ENCODE measurements at regions not wholly inside any gene's neighbourhood (a gene's known extent, or its start where the extent isn't known, plus 50 kb on each side); places are given as distances from the start of the nearest gene placed in this dataset.

- DNase-seq (ENCODE audit: low read depth) = no peak
Observed at GRCh38 chr6:47360388-47360787, 50.7 kb upstream of the TNFRSF21 start.

- DNase-seq (ENCODE audit: low read depth) = no peak
Observed at GRCh38 chr6:47362857-47363461, 53.3 kb upstream of the TNFRSF21 start.

GRCh38 chr6:47363736-47364135 is 54.0 kb upstream of the TNFRSF21 start:
- DNase-seq (ENCODE audit: low read depth) = no peak

- DNase-seq (ENCODE audit: low read depth) = no peak
Observed at GRCh38 chr6:47366335-47366890, 56.7 kb upstream of the TNFRSF21 start.

- DNase-seq (ENCODE audit: low read depth) = no peak
Observed at GRCh38 chr6:47371139-47371869, 61.6 kb upstream of the TNFRSF21 start.

GRCh38 chr6:47371870-47372255 is 62.2 kb upstream of the TNFRSF21 start:
- no peak for DNase-seq (ENCODE audit: low read depth)

- no peak for DNase-seq (ENCODE audit: low read depth)
Observed at GRCh38 chr6:47372318-47372717, 62.6 kb upstream of the TNFRSF21 start.

- DNase-seq (ENCODE audit: low read depth) = no peak
Observed at GRCh38 chr6:47375426-47375825, 65.7 kb upstream of the TNFRSF21 start.

GRCh38 chr6:47376930-47377329 is 67.2 kb upstream of the TNFRSF21 start:
- DNase-seq (ENCODE audit: low read depth) = no peak

GRCh38 chr6:47377971-47378370 is 68.3 kb upstream of the TNFRSF21 start:
- DNase-seq (ENCODE audit: low read depth) = no peak

GRCh38 chr6:47379328-47379727 is 69.6 kb upstream of the TNFRSF21 start:
- no peak for DNase-seq (ENCODE audit: low read depth)

GRCh38 chr6:47380251-47380650 is 70.5 kb upstream of the TNFRSF21 start:
- no peak for DNase-seq (ENCODE audit: low read depth)

GRCh38 chr6:47381036-47381435 is 71.3 kb upstream of the TNFRSF21 start:
- DNase-seq (ENCODE audit: low read depth) = no peak

- no peak for DNase-seq (ENCODE audit: low read depth)
Observed at GRCh38 chr6:47383360-47383759, 73.7 kb upstream of the TNFRSF21 start.

GRCh38 chr6:47391675-47392074 is 82.0 kb upstream of the TNFRSF21 start:
- DNase-seq (ENCODE audit: low read depth) = no peak

GRCh38 chr6:47392251-47392650 is 82.5 kb upstream of the TNFRSF21 start:
- DNase-seq (ENCODE audit: low read depth) = no peak

- DNase-seq (ENCODE audit: low read depth) = no peak
Observed at GRCh38 chr6:47396401-47397069, 81.1 kb upstream of the CD2AP start.

GRCh38 chr6:47400581-47400980 is 77.0 kb upstream of the CD2AP start:
- DNase-seq (ENCODE audit: low read depth) = peak; percentile 40

- no peak for DNase-seq (ENCODE audit: low read depth)
Observed at GRCh38 chr6:47402081-47402480, 75.5 kb upstream of the CD2AP start.

GRCh38 chr6:47403056-47403455 is 74.5 kb upstream of the CD2AP start:
- no peak for DNase-seq (ENCODE audit: low read depth)

- DNase-seq (ENCODE audit: low read depth) = no peak
Observed at GRCh38 chr6:47403801-47404200, 73.8 kb upstream of the CD2AP start.

GRCh38 chr6:47404435-47404834 is 73.2 kb upstream of the CD2AP start:
- no peak for DNase-seq (ENCODE audit: low read depth)

Measured in HT1080 (cell line).